ENCODE measurements at regions not wholly inside any gene's neighbourhood (a gene's known extent, or its start where the extent isn't known, plus 50 kb on each side); places are given as distances from the start of the nearest gene placed in this dataset.
A peak's percentile ranks its signal among the peaks of the same experiment; 100 is the strongest.
"Not testable (repeated sequence)": the region's sequence is repeated elsewhere in the genome, so short reads cannot be mapped to it uniquely, and the experiment has no call there.

DNA sequence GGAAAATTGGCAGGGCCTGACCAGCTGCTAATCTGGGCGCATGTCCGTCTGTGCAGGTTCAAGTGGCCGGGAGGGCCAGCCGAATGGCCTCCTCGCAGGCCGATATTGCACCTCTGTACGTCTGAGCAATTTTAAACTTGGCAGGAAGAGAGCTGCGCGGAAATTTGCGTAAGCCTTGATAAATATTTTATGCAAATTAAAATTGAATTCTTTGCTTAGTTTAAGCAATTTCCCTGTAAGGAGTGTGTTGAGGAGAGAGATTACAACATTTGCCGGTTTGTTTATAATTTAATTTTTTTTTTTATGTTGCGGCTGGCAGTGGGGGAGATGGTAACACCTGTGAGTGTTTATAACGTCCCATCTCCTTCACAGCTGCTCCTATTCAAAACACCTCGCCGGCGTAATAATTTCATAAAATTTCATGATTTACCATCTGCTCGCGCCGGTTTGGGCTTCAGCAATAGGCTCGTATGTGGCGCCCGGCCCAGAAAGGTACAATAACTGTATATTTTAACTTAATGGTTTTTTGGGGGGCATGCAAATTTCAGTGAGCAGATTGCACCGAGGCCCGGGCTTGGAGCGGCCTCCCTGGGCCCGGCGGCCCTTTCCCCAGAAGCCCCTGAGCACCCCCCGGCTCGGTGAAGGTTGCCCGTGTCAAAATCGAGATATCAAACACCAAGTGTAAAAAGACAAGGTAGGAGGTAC, 269.4 kb upstream of the MVB12B start:
- DNase-seq = peak; percentile 8

DNA sequence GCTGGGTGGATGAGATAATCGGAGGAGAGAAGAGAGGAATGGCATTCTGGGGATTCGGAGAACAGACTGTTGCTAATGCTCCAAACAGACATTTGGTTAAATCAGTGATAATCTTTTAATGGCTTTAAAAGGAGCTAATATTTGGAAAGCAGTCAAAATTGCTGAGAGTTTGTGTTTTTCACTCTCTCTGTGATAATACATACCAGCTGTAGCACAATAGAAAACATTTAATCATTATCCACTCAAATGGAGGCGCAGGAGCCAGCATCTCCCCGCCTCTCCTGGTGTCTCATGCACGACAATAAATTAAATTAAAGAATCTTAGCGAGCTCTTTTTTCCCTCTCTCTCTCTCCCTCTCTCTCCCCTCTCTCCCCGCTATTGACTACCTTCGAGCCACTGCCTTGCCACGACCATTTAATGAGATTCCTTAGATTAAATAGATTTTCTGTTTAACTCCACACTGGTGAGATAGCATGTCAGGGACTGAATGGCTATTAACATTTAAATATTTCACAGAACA, 268.6 kb upstream of the MVB12B start:
- peak; percentile 7 for DNase-seq

DNA sequence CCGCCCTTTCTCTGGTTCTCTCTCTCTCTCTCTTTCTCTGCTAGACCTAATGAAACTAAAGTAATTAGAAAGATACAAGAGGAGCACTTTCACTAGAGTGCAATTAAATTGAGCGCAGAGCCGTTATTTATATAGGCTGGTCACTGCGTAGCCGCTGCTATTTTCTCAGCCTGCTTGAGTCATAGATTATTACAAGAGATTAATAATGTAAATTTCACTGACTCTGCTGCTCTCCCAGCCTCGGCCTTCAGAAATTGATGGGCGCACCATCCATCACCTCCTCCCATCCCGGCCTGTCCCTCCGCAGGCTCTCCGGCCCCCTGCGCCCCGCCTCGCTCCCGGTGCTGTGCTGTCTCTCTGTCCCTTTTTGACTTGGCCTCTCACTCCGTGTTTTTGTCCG, 268.0 kb upstream of the MVB12B start:
- DNase-seq = peak; percentile 4

DNA sequence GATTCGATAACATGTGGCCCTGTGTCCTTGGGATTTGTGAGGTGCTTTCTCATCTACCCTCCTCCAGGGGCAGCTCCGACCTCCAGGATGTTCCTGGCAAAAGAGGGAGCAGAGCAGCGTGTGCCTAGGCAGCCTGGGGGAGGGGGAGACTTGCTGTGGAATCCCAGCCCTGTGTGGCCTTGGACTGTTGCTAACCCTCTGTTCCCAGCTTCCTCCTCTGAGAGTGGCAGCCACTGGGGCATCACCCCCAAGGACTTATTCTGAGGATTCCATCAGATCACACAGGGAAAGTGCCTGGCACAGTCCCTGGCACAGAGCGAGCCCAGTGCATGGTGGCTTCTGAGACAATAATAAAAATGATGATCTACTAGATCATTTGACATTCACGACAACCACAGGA, 265.1 kb upstream of the MVB12B start:
- peak; percentile 8 for DNase-seq

DNA sequence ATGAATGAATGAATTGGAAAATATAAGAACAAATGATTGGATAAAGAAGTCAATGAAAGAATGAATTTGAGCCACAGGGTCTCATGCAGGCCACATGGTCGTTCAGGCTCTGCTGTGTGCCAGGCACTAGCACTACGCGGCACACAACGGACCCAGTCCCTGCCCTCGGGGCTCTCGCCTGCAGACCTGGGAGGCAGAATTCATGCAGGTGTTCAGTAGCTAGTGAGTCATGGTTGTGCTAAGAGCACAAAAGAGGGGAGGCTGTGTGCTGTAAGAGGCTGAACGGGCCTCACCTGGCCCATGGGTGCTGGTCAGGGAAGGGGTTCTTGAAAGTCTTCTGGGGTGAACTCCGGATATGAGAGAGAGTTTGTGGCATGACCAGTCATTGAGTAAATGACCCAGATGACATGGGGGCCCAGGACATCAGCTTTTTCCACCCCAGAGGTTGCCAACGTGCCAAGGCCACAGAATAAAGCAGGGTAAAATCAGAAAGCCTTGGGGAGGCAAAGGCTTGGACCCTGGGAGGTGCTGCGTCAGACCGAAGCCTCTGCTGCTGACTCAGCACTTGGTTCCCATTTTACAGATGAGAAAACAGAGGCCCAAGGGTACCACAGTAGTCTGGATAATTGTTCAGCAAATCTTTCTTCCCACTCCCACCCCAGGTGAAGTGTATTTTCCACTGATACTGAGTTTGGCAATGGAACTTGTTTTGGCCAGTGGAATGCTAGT, 264.3 kb upstream of the MVB12B start:
- DNase-seq = no peak

DNA sequence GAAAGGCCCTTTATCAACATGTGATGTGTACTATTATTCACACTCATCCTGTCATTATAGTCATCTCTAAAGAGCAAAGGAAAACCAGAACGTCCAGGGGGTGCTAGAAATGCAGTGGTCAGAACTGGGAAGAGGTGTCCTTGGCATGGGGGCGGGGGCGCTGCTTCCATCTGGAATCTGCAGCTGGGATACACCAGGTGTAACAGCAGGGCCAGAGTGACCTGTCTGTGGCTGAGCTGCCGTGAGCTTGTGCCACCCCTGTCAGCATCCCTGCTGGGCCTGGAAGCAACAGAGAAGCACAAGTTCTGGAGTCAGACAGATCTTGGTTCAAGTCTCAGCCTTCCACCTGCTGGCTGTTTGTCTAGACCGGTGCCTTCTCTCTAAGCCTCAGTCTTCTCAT, 263.3 kb upstream of the MVB12B start:
- no peak for DNase-seq

DNA sequence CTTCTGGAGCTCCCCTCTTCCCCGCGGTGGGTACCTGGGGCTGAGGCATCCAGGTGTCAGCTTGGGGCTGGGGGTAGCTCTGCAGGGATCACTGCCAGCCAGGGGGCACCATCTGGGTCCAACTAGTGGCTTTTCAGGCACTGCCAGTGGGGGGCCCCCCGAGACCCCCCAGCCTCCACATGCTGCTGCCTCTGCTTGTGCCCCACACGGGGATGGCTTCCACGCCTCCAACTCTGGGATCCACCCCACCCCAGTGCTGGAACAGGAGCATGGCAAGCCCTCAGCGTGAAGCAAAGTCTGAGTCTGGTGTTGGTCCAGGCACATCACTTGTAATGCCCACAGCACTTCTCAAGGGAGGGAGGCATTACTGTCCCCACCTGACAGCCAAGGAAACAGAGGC, 260.5 kb upstream of the MVB12B start:
- no peak for DNase-seq

DNA sequence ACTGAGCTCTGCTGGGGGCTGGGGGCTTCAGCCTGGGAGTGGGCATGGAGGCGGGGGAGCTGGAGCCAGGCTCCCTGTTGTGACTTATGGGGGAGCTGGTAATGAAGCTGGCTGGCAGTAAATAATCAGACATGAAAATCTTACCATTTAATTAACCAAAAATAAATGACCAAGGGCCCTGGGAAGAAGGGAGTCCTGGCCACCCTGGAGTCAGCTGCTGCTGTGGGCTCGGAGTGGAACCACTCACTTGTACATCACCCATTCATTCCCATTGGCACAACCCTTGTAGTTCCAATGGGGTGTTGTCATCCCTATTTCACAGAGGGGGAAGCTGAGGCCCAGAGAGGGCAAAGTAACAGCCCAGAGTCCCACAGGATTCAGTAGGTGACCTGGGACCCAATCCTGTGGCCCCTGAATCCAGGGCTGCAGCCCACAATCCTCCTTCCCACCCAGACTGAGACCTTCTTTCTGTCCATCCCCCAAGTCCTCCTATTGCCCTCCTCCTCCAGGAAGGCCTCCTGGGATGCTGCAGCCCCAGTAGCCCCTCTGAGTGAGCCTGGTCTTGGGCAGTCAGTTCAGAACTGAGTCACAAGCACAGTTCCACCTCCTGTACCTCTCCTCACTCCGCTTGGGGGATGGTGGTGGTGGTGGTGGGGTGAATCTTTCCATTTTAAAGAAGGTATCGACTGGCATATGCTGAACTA, 259.4 kb upstream of the MVB12B start:
- no peak for DNase-seq

DNA sequence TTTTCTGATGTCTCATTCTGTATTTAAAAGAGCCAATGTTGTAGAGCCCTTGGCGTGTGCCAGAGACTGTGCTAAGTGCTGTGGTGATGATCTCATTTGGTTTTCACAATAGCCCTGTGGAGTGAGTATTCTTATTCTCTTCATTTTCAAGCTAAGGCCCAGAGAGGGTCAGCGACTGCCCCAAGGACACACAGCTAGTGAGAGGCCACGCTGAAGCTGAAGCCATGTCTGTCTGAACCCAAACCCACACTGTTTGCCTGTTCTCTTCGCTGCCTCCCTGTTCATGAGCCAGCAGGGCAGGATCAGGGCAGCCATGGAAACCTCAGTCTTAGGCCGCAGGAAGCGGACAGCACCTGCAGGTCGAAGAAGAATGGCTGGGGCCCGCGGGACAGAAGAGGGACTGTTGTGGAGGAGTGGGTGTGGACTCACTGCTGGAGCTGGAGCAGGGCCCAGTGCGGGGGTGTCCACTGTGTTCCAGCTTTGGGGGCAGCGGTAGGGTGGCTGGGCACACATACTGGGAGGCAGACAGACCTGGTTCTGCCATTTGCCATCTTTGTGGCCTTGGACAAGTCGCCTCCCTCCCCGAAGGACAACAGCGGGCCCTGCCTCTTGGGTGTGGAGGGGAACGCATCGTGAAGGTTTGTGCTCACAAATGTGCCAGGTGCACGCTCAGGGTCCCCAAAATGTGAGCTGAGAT, 257.9 kb upstream of the MVB12B start:
- DNase-seq = no peak

DNA sequence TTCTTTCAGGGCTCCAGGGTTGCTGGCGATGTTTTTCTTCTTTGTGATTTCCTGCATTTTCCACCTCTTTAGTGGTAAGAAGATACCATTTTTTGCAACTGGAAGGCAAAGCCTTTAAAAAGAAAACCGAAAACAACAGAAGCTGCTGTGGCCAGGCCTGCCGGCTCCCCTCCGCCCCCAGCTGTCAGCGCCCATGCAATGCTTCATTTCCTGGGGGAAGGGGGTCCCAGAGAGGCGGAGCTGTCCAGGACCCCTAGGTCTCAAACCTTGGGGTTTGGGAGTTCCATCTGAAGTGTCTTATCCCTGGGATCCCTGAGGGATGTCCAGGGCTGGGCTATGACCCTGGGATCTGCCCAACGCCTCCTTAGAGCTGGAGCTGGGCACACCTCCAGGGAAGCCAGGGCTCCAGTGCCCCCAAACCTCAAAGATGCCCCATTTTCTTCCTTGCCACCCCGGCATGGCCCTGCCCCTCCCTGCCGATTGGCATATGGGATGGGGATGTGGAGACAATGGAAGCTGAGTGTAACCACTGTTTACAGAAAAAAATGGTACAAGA, 257.2 kb upstream of the MVB12B start:
- DNase-seq = no peak

DNA sequence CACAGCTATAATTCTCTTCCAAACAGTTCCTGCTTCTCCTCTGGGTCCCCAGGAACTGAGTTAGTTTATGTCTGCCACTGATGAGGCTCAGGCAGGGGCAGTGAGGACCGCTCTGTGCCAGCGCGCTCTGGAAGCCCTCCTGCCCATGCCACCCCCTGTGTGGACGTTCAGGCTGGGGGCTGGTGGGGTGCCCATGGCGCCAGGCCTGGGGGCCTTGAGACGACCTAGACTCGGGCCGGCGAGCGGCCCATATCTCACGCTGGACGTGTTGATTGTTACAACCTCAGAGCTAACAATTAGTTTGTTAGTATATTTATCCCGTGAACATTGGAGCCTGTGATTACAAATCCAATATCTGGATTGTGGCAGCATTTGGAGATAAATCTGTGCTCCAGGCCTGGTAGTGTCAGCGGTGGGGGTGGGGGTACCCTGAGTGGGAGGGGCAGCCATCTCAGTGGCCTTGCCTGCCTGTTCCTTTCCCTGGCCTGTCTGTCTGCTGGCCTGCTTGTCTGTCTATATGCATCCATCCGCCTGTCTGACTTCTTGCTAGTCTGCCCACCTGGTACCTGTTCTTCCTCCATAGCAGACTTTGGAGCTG, 256.5 kb upstream of the MVB12B start:
- DNase-seq = no peak

DNA sequence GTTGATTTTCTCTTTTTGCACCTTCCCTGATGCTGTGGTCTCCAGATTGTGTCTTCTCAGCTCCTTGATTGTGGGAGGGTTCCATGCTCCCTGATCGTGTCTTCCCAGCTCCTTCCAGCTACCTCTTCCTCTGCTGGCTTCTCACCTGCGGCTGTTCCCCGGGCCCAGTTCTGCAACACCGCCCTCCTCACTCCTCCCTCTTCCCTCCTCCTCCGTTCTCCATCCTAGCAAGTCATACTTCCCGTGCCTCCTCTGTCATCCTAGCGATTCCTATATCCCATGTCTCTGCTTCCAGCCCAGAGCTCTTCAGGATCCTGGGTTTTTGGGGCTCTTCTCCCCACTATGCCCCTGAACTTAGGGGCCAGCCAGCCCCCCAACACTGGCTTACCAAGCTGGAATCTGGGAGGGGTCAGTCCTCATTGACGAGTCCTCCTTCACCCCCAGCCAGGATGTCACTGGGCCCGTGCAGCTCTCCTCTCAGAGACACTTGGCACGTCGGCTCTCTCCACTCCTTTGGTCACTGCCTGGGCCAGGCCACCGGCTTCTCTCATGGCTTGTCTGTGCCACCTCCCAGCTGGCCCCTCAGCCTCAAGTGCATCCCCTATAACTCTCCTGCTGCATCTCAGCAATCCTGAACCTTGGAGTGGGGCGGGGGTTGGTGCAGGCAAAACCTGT, 255.4 kb upstream of the MVB12B start:
- DNase-seq = no peak

DNA sequence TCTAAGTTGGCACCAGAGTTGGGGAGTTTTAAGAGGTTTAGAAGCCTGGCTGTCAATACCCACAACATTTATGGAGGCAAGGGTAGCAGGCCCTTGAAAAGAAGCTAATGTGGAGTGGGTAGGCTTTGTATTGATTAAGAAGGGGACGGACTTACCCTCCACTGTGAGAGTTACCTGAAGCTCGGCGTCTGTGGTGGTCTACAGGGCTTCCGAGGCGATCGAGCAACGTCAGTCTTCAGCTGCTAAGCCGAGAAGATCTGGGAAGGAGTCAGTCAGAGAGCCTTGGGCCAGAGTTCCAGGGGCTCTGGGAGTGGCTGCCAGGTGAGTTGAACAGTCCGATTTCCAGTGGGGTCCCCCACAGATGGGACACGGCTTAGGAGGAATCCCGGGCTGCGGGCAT, 249.0 kb upstream of the MVB12B start:
- DNase-seq = not testable (repeated sequence)

DNA sequence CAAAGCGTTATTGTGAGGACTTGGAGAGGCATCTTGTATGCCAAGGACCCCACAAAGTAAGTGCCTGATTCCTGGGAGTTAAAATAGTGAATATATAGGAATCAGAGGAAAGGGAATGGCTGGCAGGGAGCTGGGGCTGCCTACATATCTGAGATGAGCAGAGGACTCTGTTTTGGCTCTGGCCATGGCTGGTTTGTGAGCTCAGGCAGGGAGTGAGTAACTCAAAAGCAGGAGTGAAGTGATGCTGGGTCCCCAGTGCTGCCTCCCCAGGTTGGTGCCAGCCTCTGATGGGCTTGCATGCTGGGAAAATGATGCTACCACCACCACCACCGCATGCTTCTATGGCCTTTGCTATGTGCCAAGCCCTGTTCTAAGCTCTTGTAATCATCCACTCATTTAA, 246.0 kb upstream of the MVB12B start:
- DNase-seq = no peak

DNA sequence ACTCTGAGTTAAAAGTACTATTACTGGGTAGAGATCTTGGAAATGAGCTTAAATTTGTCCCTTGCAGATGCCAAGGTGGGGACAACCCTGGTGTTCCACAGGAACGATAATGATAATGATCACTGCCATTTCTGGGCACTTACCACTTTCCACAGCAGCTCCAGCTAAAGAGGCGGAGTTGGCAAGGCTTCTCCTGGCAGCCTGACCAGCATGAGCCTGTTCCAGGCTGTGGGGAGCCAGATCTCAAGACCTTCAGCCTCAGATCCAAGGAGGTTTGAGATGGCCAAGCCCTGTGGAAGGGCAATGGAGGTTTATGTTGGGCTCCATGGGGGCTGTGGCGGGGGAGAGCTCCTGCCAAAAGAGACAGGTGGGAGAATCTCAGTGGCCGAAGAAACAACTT, 244.9 kb upstream of the MVB12B start:
- no peak for DNase-seq

DNA sequence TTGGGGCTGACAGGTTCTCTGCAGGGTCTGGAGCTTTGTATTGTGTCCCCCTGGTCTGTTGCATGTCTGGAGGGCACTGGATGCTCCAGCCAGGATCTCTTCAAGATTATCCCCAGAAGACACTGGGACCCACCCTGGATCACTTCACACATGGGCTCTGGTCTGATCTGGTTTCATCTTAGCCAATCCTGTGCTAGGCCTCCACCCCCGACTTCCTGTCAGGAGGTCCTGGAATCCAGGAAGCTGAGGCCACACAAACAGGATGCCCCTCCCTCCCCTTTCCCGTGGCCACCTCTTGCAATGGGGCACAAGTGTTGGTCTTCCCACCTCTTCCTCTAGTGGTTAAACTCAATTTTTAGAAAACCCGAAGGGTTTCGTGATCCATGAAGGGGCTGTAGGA, 242.6 kb upstream of the MVB12B start:
- no peak for DNase-seq

DNA sequence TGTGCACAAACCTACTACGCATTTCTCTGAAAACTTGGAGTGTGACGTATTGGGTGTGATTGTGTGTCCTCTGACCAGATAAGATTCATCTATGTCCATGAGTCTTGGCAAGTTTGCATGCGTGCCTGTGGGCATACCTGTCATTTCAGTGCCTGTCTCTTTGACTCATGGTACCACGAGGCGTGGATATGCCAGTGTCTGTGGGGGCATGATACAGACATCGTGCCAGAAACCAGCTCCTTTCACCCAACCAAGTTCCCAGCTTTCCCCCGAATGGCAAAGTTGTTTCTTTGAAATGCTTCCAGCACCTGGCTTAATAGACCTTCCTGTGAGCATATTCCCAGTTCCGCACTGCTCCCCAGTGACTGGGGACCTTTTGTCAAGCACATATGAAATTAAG, 241.9 kb upstream of the MVB12B start:
- no peak for DNase-seq

DNA sequence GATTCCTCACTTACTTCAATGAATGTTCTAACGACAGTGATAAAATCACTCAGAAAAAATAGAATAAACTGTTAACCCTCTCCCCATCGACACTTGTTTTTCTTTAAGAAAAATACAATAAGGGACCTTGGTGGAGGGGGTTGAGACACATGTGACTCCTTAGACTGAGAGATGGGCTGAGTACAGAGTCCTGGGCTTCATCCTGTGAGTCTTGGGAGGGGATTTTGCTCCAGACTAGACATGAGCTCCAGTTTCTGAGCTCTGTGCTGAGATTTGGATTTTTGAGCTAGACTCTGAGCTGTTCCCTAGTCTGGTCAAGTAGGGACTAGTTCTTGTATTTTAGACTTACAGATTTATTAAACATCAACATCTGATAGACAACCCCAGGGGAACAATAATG, 241.5 kb upstream of the MVB12B start:
- no peak for DNase-seq

DNA sequence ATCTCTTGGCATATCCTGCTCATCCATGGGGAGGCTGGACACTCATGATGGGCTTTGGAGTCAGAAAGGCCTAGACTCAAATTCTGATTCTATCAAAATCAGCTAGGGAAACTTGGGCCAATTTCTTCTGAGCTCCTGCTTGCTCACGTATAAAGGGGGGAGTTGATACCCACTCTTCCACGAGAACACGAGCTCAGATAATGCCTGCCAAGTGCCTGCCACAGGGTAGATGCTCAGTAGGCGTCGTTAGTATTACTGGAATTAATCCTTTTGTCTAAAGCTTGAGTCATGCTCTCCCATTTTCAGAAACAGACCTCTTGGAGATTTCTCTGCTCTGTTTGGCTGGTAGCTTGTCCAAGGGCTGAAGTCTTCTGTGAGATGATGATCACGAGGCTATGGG, 238.3 kb upstream of the MVB12B start:
- DNase-seq = no peak

DNA sequence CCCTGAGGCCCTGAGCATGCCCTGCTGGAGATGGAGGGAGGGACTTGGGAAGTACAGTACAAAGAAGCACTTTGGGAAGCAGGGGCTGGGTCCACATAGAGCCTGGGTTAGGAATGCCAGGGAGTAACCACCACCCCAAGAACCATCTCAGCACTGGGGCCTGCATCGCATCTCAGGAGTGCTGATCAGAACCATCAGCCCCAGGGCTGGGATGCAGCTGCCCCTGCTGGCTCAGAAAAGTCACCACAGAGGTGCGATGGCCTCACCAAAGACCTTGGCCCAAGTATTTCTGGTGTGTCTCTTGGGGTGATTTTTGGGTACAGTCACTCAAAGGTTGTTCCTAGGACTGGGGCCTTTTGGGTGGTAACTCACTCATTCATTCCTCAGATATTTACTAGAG, 236.8 kb upstream of the MVB12B start:
- DNase-seq = no peak

DNA sequence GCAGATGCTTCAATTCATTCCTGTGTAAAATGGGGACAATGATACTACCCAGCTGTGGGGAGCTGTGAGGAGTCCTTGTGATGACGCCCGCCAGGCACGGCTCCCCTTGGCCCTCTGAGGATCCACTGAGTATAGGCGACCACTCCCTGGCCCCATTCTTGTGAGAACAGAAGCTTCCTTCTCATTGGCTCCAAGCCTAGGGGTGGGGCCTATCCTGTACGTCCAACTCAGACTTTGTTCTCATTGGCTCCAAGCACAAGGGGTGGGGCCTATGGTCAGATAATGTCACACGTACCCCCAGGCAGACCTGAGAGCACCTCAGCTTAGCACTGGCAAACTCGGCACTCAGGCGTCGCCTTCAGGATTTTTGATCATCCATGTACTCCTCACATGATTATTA, 232.9 kb upstream of the MVB12B start:
- no peak for DNase-seq

Data from right hindlimb (tissue), 1 donor.